GM12865 (cell line): ENCODE measurements at regions not wholly inside any gene's neighbourhood (a gene's known extent, or its start where the extent isn't known, plus 50 kb on each side); places are given as distances from the start of the nearest gene placed in this dataset.

Experiments used
- DNase-seq: peaks from one replicate; pipeline ENCODE4 v3.0.0; 2010; ENCODE audit warnings: low read depth
- H3K4me3 ChIP-seq: 2 replicates; pipeline ENCODE4 v1.5.1; 2011; ENCODE audit warnings: mild to moderate bottlenecking, low read depth, low read length, control low read depth
- CTCF ChIP-seq: IDR thresholded peaks from 2 replicates; pipeline ENCODE4 v1.5.1; 2011; ENCODE audit warnings: low read length, control low read depth, low read depth, inconsistent platforms; ENCODE audit not compliant: insufficient read depth; ENCODE audit errors: missing control alignments

- no peak for DNase-seq
- H3K4me3 ChIP-seq, result no peak overlapping the region
- TF ChIP-seq CTCF, result no peak
These were observed 246.7 kb downstream of the RFC3 start for GRCh38 chr13:34064456-34065205.

- H3K4me3 ChIP-seq, result no peak overlapping the region
- no peak for TF ChIP-seq CTCF
- no peak for DNase-seq
These were observed 248.0 kb downstream of the RFC3 start for GRCh38 chr13:34065928-34066327.

GRCh38 chr13:34066344-34066743, 248.4 kb downstream of the RFC3 start:
- no peak for DNase-seq
- TF ChIP-seq CTCF, result no peak

GRCh38 chr13:34070006-34070405, 252.1 kb downstream of the RFC3 start:
- TF ChIP-seq CTCF, result no peak
- no peak for DNase-seq
- H3K4me3 ChIP-seq, result no peak overlapping the region

More at GRCh38 chr13:34066344-34066743, 248.4 kb downstream of the RFC3 start:
- no peak overlapping the region for H3K4me3 ChIP-seq

GRCh38 chr13:34070544-34071303, 252.8 kb downstream of the RFC3 start:
- TF ChIP-seq CTCF, result no peak
- DNase-seq, result no peak
- H3K4me3 ChIP-seq, result no peak overlapping the region

GRCh38 chr13:34076319-34076718, 258.4 kb downstream of the RFC3 start:
- DNase-seq, result no peak
- H3K4me3 ChIP-seq, result no peak overlapping the region
- no peak for TF ChIP-seq CTCF
